Sigmoid colon (tissue), 6 donors: ENCODE measurements at regions not wholly inside any gene's neighbourhood (a gene's known extent, or its start where the extent isn't known, plus 50 kb on each side); places are given as distances from the start of the nearest gene placed in this dataset.
A peak's percentile ranks its signal among the peaks of the same experiment; 100 is the strongest.

ENCODE experiments used
- DNase-seq: peaks from one replicate; pipeline ENCODE4 v3.0.0-alpha.2; 2019
- H3K27ac ChIP-seq, 4 donors: fragments of 200-600 bp; sonication (generic); one replicate each; pipeline ENCODE4 v1.5.1; 2016 to 2019; ENCODE audit warnings: mild to moderate bottlenecking in 1 of 4
- H3K27me3 ChIP-seq, 3 donors: fragments of 200-600 bp; sonication (generic); one replicate each; pipeline ENCODE4 v1.5.1; 2019; ENCODE audit warnings: mild to moderate bottlenecking in 1 of 3
- H3K36me3 ChIP-seq, 4 donors: fragments of 200-600 bp; sonication (generic); one replicate each; pipeline ENCODE4 v1.5.1; 2016 to 2019
- H3K4me1 ChIP-seq, 4 donors: fragments of 200-600 bp; sonication (generic); one replicate each; pipeline ENCODE4 v1.5.1; 2017 to 2019
- H3K4me3 ChIP-seq, 4 donors: fragments of 200-600 bp; sonication (generic); one replicate each; pipeline ENCODE4 v1.5.1; 2017 to 2019; ENCODE audit warnings: mild to moderate bottlenecking in 2 of 4, moderate library complexity in 1 of 4
- H3K9me3 ChIP-seq, 4 donors: fragments of 200-600 bp in 3 of 4; sonication (generic) in 3 of 4; one replicate each; pipeline versions ENCODE4 v1.5.1 to v1.6.1; 2013 to 2019
- CTCF ChIP-seq, 4 experiments: fragments of 450-650 bp in 3 of 4; fragments of 200-600 bp in 1 of 4; IDR thresholded peaks; one replicate each; pipeline ENCODE4 v1.5.1; 2016 to 2019; ENCODE audit warnings: antibody characterized with exemption in 4 of 4, mild to moderate bottlenecking in 3 of 4, moderate library complexity in 2 of 4
- EP300 ChIP-seq, 4 donors: sonication (generic); formaldehyde crosslinking; IDR thresholded peaks; one replicate each; pipeline ENCODE4 v1.6.1; 2017; ENCODE audit warnings: antibody characterized with exemption in 4 of 4
- POLR2A ChIP-seq, 2 donors: fragments of 450-650 bp; IDR thresholded peaks; one replicate each; pipeline ENCODE4 v1.6.1; 2016; ENCODE audit warnings: antibody characterized with exemption in 2 of 2, mild to moderate bottlenecking in 2 of 2, moderate library complexity in 2 of 2
- POLR2AphosphoS5 ChIP-seq, 4 donors: sonication (generic); formaldehyde crosslinking; IDR thresholded peaks; one replicate each; pipeline ENCODE4 v1.6.1; 2017; ENCODE audit warnings: antibody characterized with exemption in 4 of 4
- WGBS, 2 donors: extraction: QIAGEN DNeasy Blood & Tissue Kit; methylation state at CpG; one replicate each; pipeline ENCODE4 v1.1.7; 2013; 5-methylcytosine and 5-hydroxymethylcytosine counted together
- intact Hi-C: fragments of 100-400 bp; cut with DNase I; formaldehyde crosslinking; loops from one replicate; pipeline ENCODE4 v1.15.1; 2023
- donor health status: healthy with polysubstance abuse.
- donor health status: healthy.

- Histone ChIP-seq H3K4me1 (peaks cover 0 to 6% (median 2%) of the 10 kb centered on the region in 4 donors), H3K4me3 (no peak overlapping the region), H3K27ac (peak overlapping the region in 3 of 4 donors; percentile 12 to 21 (median 16)), H3K27me3 (no peaks in the 10 kb centered on the region), H3K9me3 (no peaks in the 10 kb centered on the region), H3K36me3 (no peaks in the 10 kb centered on the region)
- no peak for DNase-seq
- TF ChIP-seq EP300 (IDR thresholded peaks at IDR 0.05) (no peak), CTCF (IDR thresholded peaks at IDR 0.05) (no peak), POLR2A (IDR thresholded peaks at IDR 0.05) (no peak), POLR2AphosphoS5 (IDR thresholded peaks at IDR 0.05) (no peak)
- WGBS, 2 donors, result 84 to 89% methylated on average over 5 of the region's 5 CpGs
- intact Hi-C loops, result no loop called here
These were observed 153.2 kb upstream of the THBS2 start for GRCh38 chr6:169406804-169407203.

DNA sequence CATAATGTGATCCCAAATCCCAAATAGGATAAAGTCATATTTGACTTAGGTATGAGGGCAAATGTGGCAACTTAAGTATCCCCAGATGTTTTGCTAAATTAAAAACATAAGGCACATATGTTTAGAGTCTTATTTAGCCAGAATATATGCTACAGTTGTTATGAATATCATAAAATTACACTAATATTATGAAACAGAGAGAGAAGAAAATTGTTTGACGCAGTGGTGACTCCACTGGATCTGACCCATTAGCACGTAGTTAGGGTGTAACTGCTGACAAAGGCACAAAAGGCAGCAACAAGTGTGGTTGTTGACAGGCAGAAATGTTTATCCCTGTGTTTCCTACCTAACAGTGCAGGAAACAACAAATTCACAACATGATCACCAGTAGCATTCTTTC is 152.4 kb upstream of the THBS2 start:
- H3K9me3 ChIP-seq, result no peaks in the 10 kb centered on the region
- H3K36me3 ChIP-seq, result no peaks in the 10 kb centered on the region
- no peak for DNase-seq
- TF ChIP-seq POLR2A (IDR thresholded peaks at IDR 0.05) (no peak), EP300 (IDR thresholded peaks at IDR 0.05) (no peak), CTCF (IDR thresholded peaks at IDR 0.05) (no peak), POLR2AphosphoS5 (IDR thresholded peaks at IDR 0.05) (no peak)
- H3K4me1 ChIP-seq, result peaks cover 0 to 6% (median 2%) of the 10 kb centered on the region in 4 donors
- no peak overlapping the region for H3K4me3 ChIP-seq
- WGBS, 2 donors, result 92 to 93% methylated on average over 2 of the region's 2 CpGs
- no peaks in the 10 kb centered on the region for H3K27me3 ChIP-seq
- intact Hi-C loops, result no loop called here
- peak overlapping the region in 1 of 4 donors; percentile 21 for H3K27ac ChIP-seq

DNA sequence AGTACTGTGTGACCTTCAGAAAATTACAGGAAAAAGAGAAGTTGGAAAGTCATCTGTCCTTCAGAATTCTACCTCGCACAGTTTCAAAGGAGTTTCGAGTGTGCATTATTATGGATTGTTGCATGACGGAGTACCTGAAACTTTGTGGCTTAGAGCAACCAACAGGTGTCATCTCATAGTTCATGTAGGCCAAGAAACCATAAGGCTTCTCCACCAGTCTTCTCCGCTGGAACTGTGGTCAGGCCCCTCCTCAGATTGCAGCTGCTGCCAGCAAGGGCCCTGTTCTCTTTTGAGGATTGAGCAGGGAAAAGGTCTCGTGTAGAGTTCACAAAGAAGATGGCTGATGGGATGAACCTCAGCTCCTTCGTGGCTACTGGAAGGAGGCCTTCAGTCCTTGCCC is 151.2 kb upstream of the THBS2 start:
- TF ChIP-seq EP300 (IDR thresholded peaks at IDR 0.05) (no peak), POLR2A (IDR thresholded peaks at IDR 0.05) (no peak), POLR2AphosphoS5 (IDR thresholded peaks at IDR 0.05) (no peak), CTCF (IDR thresholded peaks at IDR 0.05) (no peak)
- Histone ChIP-seq H3K9me3 (no peaks in the 10 kb centered on the region), H3K27me3 (no peaks in the 10 kb centered on the region), H3K27ac (no peak overlapping the region), H3K4me1 (peaks cover 0 to 6% (median 2%) of the 10 kb centered on the region in 4 donors), H3K4me3 (no peak overlapping the region), H3K36me3 (no peaks in the 10 kb centered on the region)
- DNase-seq, result no peak
- WGBS, 2 donors, result 93 to 95% methylated on average over 6 of the region's 6 CpGs
- intact Hi-C loops, result no loop called here

- 72 to 76% methylated on average over 14 of the region's 14 CpGs for WGBS, 2 donors
- no peaks in the 10 kb centered on the region for H3K27me3 ChIP-seq
These were observed 144.9 kb upstream of the THBS2 start for GRCh38 chr6:169398342-169399105.

More at GRCh38 chr6:169398342-169399105, 144.9 kb upstream of the THBS2 start:
- H3K36me3 ChIP-seq, result no peaks in the 10 kb centered on the region
- H3K27ac ChIP-seq, result no peak overlapping the region
- no peak overlapping the region for H3K4me3 ChIP-seq
- DNase-seq, result no peak
- no peaks in the 10 kb centered on the region for H3K4me1 ChIP-seq
- no peaks in the 10 kb centered on the region for H3K9me3 ChIP-seq
- intact Hi-C loops, result no loop called here
- TF ChIP-seq CTCF (IDR thresholded peaks at IDR 0.05) (no peak), EP300 (IDR thresholded peaks at IDR 0.05) (no peak), POLR2AphosphoS5 (IDR thresholded peaks at IDR 0.05) (no peak), POLR2A (IDR thresholded peaks at IDR 0.05) (no peak)
